Neural progenitor cell (in vitro differentiated cells): ENCODE measurements at regions not wholly inside any gene's neighbourhood (a gene's known extent, or its start where the extent isn't known, plus 50 kb on each side); places are given as distances from the start of the nearest gene placed in this dataset.

Experiments
- CTCF ChIP-seq: fragments of 200-600 bp; sonication (generic); IDR thresholded peaks from 2 replicates; pipeline ENCODE4 v1.5.1; 2017; ENCODE audit warnings: antibody characterized with exemption, mild to moderate bottlenecking
- EZH2phosphoT487 ChIP-seq: fragments of 200-600 bp; sonication (generic); IDR thresholded peaks from 2 replicates; pipeline ENCODE4 v1.6.1; 2017; ENCODE audit warnings: antibody characterized with exemption

GRCh38 chr3:87088993-87089841, 98.3 kb upstream of the VGLL3 start:
- TF ChIP-seq CTCF (no peak), EZH2phosphoT487 (no peak)
